PC-3 (cell line): ENCODE measurements at regions not wholly inside any gene's neighbourhood (a gene's known extent, or its start where the extent isn't known, plus 50 kb on each side); places are given as distances from the start of the nearest gene placed in this dataset.

Experiments
- ATAC-seq: fragments of 200-7000 bp; cut with Tn5 transposase; 2 replicates; pipeline ENCODE4 v1.9.1; 2020; ENCODE audit warnings: mild to moderate bottlenecking, moderate library complexity
- BruUV-seq: library from RNA; stranded (reverse); fragments of 400-500 nt; replicated peaks from 2 replicates; lab custom pipeline; 2021; lab: Mats Ljungman, UMichigan
- CTCF ChIA-PET: fragments of 300-600 bp; sonication (Branson Sonifier 250); formaldehyde crosslinking; loops from one replicate; lab custom pipeline; 2022; ENCODE audit warnings: antibody characterized with exemption; lab: Charles Lee
- POLR2A ChIA-PET: fragments of 300-600 bp; sonication (Branson Sonifier 250); formaldehyde crosslinking; loops from one replicate; lab custom pipeline; 2022; ENCODE audit warnings: antibody characterized with exemption; ENCODE audit not compliant: unreplicated experiment; lab: Charles Lee
- DNase-seq: peaks from one replicate; pipeline ENCODE4 v3.0.0-alpha.2; 2015
- H2AFZ ChIP-seq: fragments of 300-600 bp; sonication (generic); 2 replicates; pipeline ENCODE4 v1.6.0; 2016; ENCODE audit warnings: antibody characterized with exemption, low read length
- H3F3A ChIP-seq: fragments of 300-600 bp; sonication (generic); one replicate; pipeline ENCODE4 v1.6.0; 2017; ENCODE audit warnings: antibody characterized with exemption, low read length, control low read depth, mild to moderate bottlenecking; ENCODE audit not compliant: unreplicated experiment
- H3K27ac ChIP-seq: fragments of 300-600 bp; sonication (generic); 2 replicates; pipeline ENCODE4 v1.5.1; 2016; ENCODE audit warnings: mild to moderate bottlenecking, low read length
- H3K27me3 ChIP-seq: fragments of 300-600 bp; sonication (generic); 2 replicates; pipeline ENCODE4 v1.6.1; 2016; ENCODE audit warnings: low read length, mixed read lengths
- H3K36me3 ChIP-seq: fragments of 300-600 bp; sonication (generic); 2 replicates; pipeline ENCODE4 v1.6.1; 2016; ENCODE audit warnings: low read depth, mixed run types, low read length, mixed read lengths
- H3K4me1 ChIP-seq: fragments of 300-600 bp; sonication (generic); 2 replicates; pipeline ENCODE4 v1.5.1; 2016; ENCODE audit warnings: low read length; ENCODE audit not compliant: insufficient read depth
- H3K4me2 ChIP-seq: fragments of 300-600 bp; sonication (generic); 2 replicates; pipeline ENCODE4 v1.6.0; 2016; ENCODE audit warnings: low read length
- H3K4me3 ChIP-seq: fragments of 300-600 bp; sonication (generic); 2 replicates; pipeline ENCODE4 v1.5.1; 2016; ENCODE audit warnings: mild to moderate bottlenecking, low read length, mixed read lengths
- H3K79me2 ChIP-seq: fragments of 300-600 bp; sonication (generic); 2 replicates; pipeline ENCODE4 v1.6.1; 2017; ENCODE audit warnings: low read length, mixed read lengths
- H3K9ac ChIP-seq: fragments of 300-600 bp; sonication (generic); 2 replicates; pipeline ENCODE4 v1.6.0; 2016; ENCODE audit warnings: mild to moderate bottlenecking, low read length
- H3K9me2 ChIP-seq: fragments of 300-600 bp; sonication (generic); replicated peaks from 2 replicates; pipeline ENCODE4 v1.6.1; 2016; ENCODE audit warnings: mixed run types, low read length, mixed read lengths
- H3K9me3 ChIP-seq: fragments of 300-600 bp; sonication (generic); 2 replicates; pipeline ENCODE4 v1.6.1; 2016; ENCODE audit warnings: low read length, mixed read lengths
- H4K20me1 ChIP-seq: fragments of 300-600 bp; sonication (generic); 2 replicates; pipeline ENCODE4 v1.6.1; 2016; ENCODE audit warnings: low read length, mixed read lengths
- EZH2 ChIP-seq: fragments of 300-600 bp; sonication (generic); IDR thresholded peaks from one replicate; pipeline ENCODE4 v1.6.1; 2017; ENCODE audit warnings: antibody characterized with exemption, mild to moderate bottlenecking, low read length; ENCODE audit not compliant: unreplicated experiment
- EZH2phosphoT487 ChIP-seq: fragments of 300-600 bp; sonication (generic); IDR thresholded peaks from 2 replicates; pipeline ENCODE4 v1.6.1; 2018; ENCODE audit warnings: mild to moderate bottlenecking, antibody characterized with exemption, low read length, borderline replicate concordance
- intact Hi-C: fragments of 100-400 bp; cut with micrococcal nuclease; formaldehyde crosslinking; loops from 2 replicates; pipeline ENCODE4 v1.9.0; 2023
- TF ChIP-seq, protein P1 (sequence below): fragments of 300-600 bp; sonication (generic); conservative IDR thresholded peaks from 2 replicates; pipeline ENCODE4 v1.5.1; 2017; ENCODE audit warnings: antibody characterized with exemption, low read depth, mild to moderate bottlenecking, low read length

- Histone ChIP-seq H2AFZ (peak overlapping the region; percentile 48), H3K27me3 (no peaks in the 10 kb centered on the region), H4K20me1 (no peaks in the 10 kb centered on the region), H3K36me3 (no peaks in the 10 kb centered on the region), H3K4me1 (peaks cover 28% of the 10 kb centered on the region), H3K27ac (peak overlapping the region; percentile 86), H3F3A (peaks cover 9% of the 10 kb centered on the region), H3K4me3 (peak overlapping the region; percentile 43; the same call in 1 of the 2 replicates), H3K9me3 (no peaks in the 10 kb centered on the region), H3K79me2 (no peaks in the 10 kb centered on the region), H3K9me2 (no peaks in the 10 kb centered on the region), H3K4me2 (peak overlapping the region; percentile 74), H3K9ac (peak overlapping the region; percentile 27)
- CTCF ChIA-PET = interaction anchor here (0.6 kb wide), 1 partner anchor 50 kb away, joined by 3 read pairs; no protein-coding TSS in a partner anchor
- intact Hi-C loops = loop anchor here (1.0 to 10.0 kb wide), 6 partner anchors 36 to 409 kb away; no protein-coding TSS in a partner anchor
- POLR2A ChIA-PET = interaction anchor here (0.6 to 0.8 kb wide), 3 partner anchors 22 to 209 kb away, joined by 3 to 5 read pairs (median 3); no protein-coding TSS in a partner anchor
- ATAC-seq = peak; percentile 89
- BruUV-seq = no TSS peak
- DNase-seq = peak; percentile 97
- no peak for TF ChIP-seq EZH2
- TF ChIP-seq EZH2phosphoT487 = no peak
- TF ChIP-seq, protein P1, sequence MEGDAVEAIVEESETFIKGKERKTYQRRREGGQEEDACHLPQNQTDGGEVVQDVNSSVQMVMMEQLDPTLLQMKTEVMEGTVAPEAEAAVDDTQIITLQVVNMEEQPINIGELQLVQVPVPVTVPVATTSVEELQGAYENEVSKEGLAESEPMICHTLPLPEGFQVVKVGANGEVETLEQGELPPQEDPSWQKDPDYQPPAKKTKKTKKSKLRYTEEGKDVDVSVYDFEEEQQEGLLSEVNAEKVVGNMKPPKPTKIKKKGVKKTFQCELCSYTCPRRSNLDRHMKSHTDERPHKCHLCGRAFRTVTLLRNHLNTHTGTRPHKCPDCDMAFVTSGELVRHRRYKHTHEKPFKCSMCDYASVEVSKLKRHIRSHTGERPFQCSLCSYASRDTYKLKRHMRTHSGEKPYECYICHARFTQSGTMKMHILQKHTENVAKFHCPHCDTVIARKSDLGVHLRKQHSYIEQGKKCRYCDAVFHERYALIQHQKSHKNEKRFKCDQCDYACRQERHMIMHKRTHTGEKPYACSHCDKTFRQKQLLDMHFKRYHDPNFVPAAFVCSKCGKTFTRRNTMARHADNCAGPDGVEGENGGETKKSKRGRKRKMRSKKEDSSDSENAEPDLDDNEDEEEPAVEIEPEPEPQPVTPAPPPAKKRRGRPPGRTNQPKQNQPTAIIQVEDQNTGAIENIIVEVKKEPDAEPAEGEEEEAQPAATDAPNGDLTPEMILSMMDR = peak; percentile 84
These were observed 95.7 kb upstream of the VANGL1 start for GRCh38 chr1:115545791-115546733.

DNA sequence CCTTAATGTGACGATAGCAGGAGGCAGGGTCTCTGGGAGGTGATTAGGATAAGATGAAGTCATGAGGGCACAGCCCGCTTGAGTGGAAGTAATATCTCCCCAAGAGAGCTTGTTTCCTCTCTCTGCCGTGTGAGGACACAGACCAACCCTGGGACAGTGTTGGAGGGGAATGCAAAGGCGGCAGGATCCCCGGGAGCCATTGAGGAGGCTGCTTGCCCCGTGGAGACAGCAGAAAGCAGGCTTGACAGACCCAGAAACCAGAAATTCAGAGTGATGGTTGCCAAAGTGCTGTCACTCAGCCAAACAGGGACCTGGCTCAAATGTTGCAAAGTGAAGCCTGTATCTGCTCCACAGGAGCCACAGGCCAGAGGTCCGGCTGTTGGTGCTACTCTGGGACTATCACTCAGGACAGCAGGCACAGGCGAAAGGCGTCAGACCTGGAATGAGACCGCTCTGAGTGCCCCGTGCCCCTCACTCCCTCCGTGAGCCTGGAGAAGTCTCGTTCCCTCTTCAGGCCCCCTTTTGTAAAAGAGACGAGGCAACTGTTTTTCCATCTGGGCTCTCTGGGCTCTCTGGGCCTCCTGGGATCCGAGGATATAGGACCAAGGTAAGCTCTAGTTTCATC lies 96.6 kb upstream of the VANGL1 start:
- ATAC-seq (peak; percentile 7; the same call in 1 of the 2 replicates), DNase-seq (peak; percentile 10)
- Histone ChIP-seq H3K27me3 (no peaks in the 10 kb centered on the region), H3K79me2 (no peaks in the 10 kb centered on the region), H2AFZ (peak overlapping the region; percentile 48), H3K4me3 (no peak overlapping the region; the same call in 1 of the 2 replicates), H3K4me2 (peak overlapping the region; percentile 74), H3K4me1 (peaks cover 28% of the 10 kb centered on the region), H3K9ac (peak overlapping the region; percentile 9; the same call in 1 of the 2 replicates), H3K27ac (peak overlapping the region; percentile 86), H3K36me3 (no peaks in the 10 kb centered on the region), H4K20me1 (no peaks in the 10 kb centered on the region), H3K9me3 (no peaks in the 10 kb centered on the region), H3F3A (peaks cover 9% of the 10 kb centered on the region), H3K9me2 (no peaks in the 10 kb centered on the region)
- intact Hi-C loops = loop anchor here (5.0 to 10.0 kb wide), 3 partner anchors 50 to 408 kb away; no protein-coding TSS in a partner anchor
- no peak for TF ChIP-seq EZH2
- no peak for TF ChIP-seq EZH2phosphoT487
- TF ChIP-seq, protein P1 = no peak
- CTCF ChIA-PET = interaction anchor here (0.6 kb wide), 1 partner anchor 51 kb away, joined by 3 read pairs; no protein-coding TSS in a partner anchor
- POLR2A ChIA-PET = interaction anchor here (0.6 to 0.8 kb wide), 3 partner anchors 21 to 208 kb away, joined by 3 to 5 read pairs (median 3); no protein-coding TSS in a partner anchor
- BruUV-seq = TSS peak; percentile 99
